ENCODE measurements at regions not wholly inside any gene's neighbourhood (a gene's known extent, or its start where the extent isn't known, plus 50 kb on each side); places are given as distances from the start of the nearest gene placed in this dataset.
A peak's percentile ranks its signal among the peaks of the same experiment; 100 is the strongest.

- no peak for DNase-seq (ENCODE audit: low read depth)
These were observed 646.9 kb downstream of the STPG2 start for GRCh38 chr4:97496298-97496873.

- peak; percentile 14 for DNase-seq (ENCODE audit: low read depth)
These were observed 644.4 kb downstream of the STPG2 start for GRCh38 chr4:97498875-97499274.

DNA sequence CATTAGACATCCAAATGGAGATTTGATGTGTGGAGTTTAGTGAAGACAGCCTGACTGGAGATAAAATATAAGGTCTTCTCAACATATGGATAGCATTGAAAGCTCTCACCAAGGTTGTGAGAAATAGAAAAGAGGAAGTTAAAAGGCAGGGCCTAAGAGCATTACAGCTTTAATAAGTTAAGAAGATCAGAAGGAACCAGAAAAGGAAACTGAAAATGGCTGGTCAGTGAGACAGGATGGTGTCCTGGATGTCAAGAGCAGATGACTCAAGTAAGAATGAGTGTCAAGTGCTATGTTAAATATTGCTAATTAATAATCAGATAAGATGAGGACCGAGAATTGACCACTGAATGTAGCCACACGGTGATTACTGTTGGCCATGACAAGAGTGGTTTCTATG is 642.9 kb downstream of the STPG2 start:
- no peak for DNase-seq (ENCODE audit: low read depth)

DNA sequence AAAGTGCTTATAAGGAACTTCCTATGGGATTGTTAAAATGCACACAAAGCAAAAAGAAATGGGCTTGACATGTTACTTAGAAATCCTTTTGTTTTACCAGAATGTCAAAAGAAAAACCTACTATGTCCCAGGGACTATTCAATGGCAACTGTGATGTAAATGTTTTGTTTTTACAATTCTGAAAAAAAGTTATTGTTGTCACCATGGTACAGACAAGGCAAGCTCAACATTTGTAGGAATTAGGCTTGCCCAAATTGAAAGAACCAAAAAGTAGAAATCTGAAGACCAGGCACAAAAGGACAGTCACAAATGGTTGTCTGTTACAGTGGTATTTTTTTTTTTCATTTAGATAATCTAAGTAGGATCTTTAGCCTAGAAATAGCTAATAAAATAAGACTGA is 638.6 kb downstream of the STPG2 start:
- no peak for DNase-seq (ENCODE audit: low read depth)

DNA sequence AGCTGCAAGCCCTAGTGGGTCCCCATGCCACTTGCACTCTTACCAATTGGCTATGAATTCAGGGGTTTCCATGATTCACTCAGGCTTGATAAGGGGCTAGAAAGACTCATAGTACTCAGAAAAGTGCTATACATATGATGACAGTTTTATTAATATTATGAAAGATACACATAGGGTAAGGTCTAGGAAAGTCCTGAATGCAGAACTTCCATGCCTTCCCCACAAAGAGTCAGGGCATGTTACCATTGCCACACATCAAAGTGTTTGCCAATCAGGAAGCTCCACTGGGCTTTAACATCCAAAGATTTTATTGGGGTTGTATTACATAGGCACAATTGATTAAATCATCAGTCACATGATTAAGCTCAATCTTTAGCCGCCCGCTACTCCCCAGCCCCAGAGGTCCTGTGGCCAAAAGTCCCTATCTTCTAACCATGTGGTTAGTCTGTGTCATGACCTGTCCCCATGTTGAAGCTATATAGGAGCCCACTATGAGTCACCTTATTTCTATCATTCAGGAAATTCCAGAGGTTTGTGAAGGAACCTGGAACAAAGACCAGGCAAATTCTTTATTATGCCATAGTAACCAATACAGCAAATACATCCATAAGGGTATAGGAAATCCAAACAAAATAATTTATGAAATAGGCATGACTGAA is 635.6 kb downstream of the STPG2 start:
- no peak for DNase-seq (ENCODE audit: low read depth)

All from LHCN-M2 (cell line).